ENCODE measurements at regions not wholly inside any gene's neighbourhood (a gene's known extent, or its start where the extent isn't known, plus 50 kb on each side); places are given as distances from the start of the nearest gene placed in this dataset.
"Not testable (repeated sequence)": the region's sequence is repeated elsewhere in the genome, so short reads cannot be mapped to it uniquely, and the experiment has no call there.

- no peaks in the 10 kb centered on the region for H3K36me3 ChIP-seq
- no peaks in the 10 kb centered on the region for H3K4me1 ChIP-seq (ENCODE audit: control insufficient read depth in 1 of 2, insufficient read depth in 1 of 2, low read depth in 1 of 2, low read length in 1 of 2)
- TF ChIP-seq CTCF (IDR thresholded peaks at IDR 0.05) = no peak
- H3K27me3 ChIP-seq = peaks cover 15% of the 10 kb centered on the region
- no peak overlapping the region for H3K4me3 ChIP-seq (ENCODE audit: low read depth in 1 of 2, low read length in 1 of 2)
- H3K9me3 ChIP-seq = no peaks in the 10 kb centered on the region
- no peak overlapping the region for H3K27ac ChIP-seq
These were observed 381.9 kb upstream of the CCL2 start for GRCh38 chr17:33873201-33873617.

- Histone ChIP-seq H3K36me3 (no peaks in the 10 kb centered on the region), H3K27me3 (peaks cover 15% of the 10 kb centered on the region), H3K9me3 (no peaks in the 10 kb centered on the region), H3K27ac (no peak overlapping the region), H3K4me3 (ENCODE audit: low read depth in 1 of 2, low read length in 1 of 2) (no peak overlapping the region), H3K4me1 (ENCODE audit: control insufficient read depth in 1 of 2, insufficient read depth in 1 of 2, low read depth in 1 of 2, low read length in 1 of 2) (no peaks in the 10 kb centered on the region)
- no peak for TF ChIP-seq CTCF (IDR thresholded peaks at IDR 0.05)
These were observed 380.4 kb upstream of the CCL2 start for GRCh38 chr17:33874617-33875060.

- Histone ChIP-seq H3K27ac (no peak overlapping the region), H3K4me1 (ENCODE audit: control insufficient read depth in 1 of 2, insufficient read depth in 1 of 2, low read depth in 1 of 2, low read length in 1 of 2) (no peaks in the 10 kb centered on the region), H3K4me3 (ENCODE audit: low read depth in 1 of 2, low read length in 1 of 2) (no peak overlapping the region), H3K9me3 (no peaks in the 10 kb centered on the region), H3K36me3 (no peaks in the 10 kb centered on the region), H3K27me3 (peaks cover 12% of the 10 kb centered on the region)
- no peak for TF ChIP-seq CTCF (IDR thresholded peaks at IDR 0.05)
These were observed 379.1 kb upstream of the CCL2 start for GRCh38 chr17:33875973-33876372.

- not testable (repeated sequence) for H3K27ac ChIP-seq
These were observed 372.8 kb upstream of the CCL2 start for GRCh38 chr17:33882273-33882672.

GRCh38 chr17:33882677-33883076 lies 372.4 kb upstream of the CCL2 start:
- not testable (repeated sequence) for H3K9me3 ChIP-seq; H3K4me3 ChIP-seq (ENCODE audit: low read depth in 1 of 2, low read length in 1 of 2); H3K36me3 ChIP-seq; H3K27ac ChIP-seq; H3K27me3 ChIP-seq; H3K4me1 ChIP-seq (ENCODE audit: control insufficient read depth in 1 of 2, insufficient read depth in 1 of 2, low read depth in 1 of 2, low read length in 1 of 2)

More at GRCh38 chr17:33882273-33882672, 372.8 kb upstream of the CCL2 start:
- not testable (repeated sequence) for H3K27me3 ChIP-seq; H3K4me1 ChIP-seq (ENCODE audit: control insufficient read depth in 1 of 2, insufficient read depth in 1 of 2, low read depth in 1 of 2, low read length in 1 of 2); H3K36me3 ChIP-seq; H3K9me3 ChIP-seq; H3K4me3 ChIP-seq (ENCODE audit: low read depth in 1 of 2, low read length in 1 of 2)

- H3K4me3 ChIP-seq (ENCODE audit: low read depth in 1 of 2, low read length in 1 of 2) = no peak overlapping the region
- no peaks in the 10 kb centered on the region for H3K36me3 ChIP-seq
- H3K9me3 ChIP-seq = no peaks in the 10 kb centered on the region
- TF ChIP-seq CTCF (IDR thresholded peaks at IDR 0.05) = no peak
- H3K27ac ChIP-seq = no peak overlapping the region
- H3K27me3 ChIP-seq = no peaks in the 10 kb centered on the region
- no peaks in the 10 kb centered on the region for H3K4me1 ChIP-seq (ENCODE audit: control insufficient read depth in 1 of 2, insufficient read depth in 1 of 2, low read depth in 1 of 2, low read length in 1 of 2)
These were observed 366.6 kb upstream of the CCL2 start for GRCh38 chr17:33888455-33888854.

GRCh38 chr17:33889040-33889439 lies 366.0 kb upstream of the CCL2 start:
- TF ChIP-seq CTCF (IDR thresholded peaks at IDR 0.05) = no peak
- Histone ChIP-seq H3K36me3 (no peaks in the 10 kb centered on the region), H3K27ac (no peak overlapping the region), H3K4me3 (ENCODE audit: low read depth in 1 of 2, low read length in 1 of 2) (no peak overlapping the region), H3K4me1 (ENCODE audit: control insufficient read depth in 1 of 2, insufficient read depth in 1 of 2, low read depth in 1 of 2, low read length in 1 of 2) (no peaks in the 10 kb centered on the region), H3K27me3 (no peaks in the 10 kb centered on the region), H3K9me3 (no peaks in the 10 kb centered on the region)

All from neutrophil (primary cell).